HG03103 (cell line): ENCODE measurements at regions not wholly inside any gene's neighbourhood (a gene's known extent, or its start where the extent isn't known, plus 50 kb on each side); places are given as distances from the start of the nearest gene placed in this dataset.
"Not testable (repeated sequence)": the region's sequence is repeated elsewhere in the genome, so short reads cannot be mapped to it uniquely, and the experiment has no call there.

Source experiments
- ATAC-seq: cut with Tn5 transposase; IDR thresholded peaks from one replicate; pipeline ENCODE4 v1.9.1; 2021; ENCODE audit warnings: low read depth; ENCODE audit not compliant: unreplicated experiment

DNA sequence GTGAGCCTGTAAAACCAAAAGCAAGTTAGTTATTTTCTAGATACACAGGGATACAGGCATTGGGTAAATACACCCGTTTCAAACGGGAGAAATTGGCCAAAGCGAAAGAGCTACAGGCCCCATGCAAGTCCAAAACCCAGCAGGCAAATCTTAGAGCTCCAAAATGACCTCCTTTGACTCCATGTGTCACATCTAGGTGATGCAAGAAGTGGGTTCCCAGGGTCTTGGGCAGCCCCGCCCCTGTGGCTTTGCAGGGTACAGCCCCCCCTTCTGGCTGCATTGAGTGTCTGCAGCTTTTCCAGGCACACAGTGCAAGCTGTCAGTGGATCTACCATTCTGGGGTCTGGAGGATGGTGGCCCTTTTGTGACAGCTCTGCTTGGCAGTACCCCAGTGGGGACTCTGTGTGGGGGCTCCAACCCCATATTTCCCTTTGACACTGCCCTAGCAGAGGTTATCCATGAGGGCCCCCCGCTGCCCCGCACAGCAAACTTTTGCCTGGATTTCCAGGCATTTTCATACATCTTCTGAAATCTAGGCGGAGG is 1367.6 kb downstream of the CDH12 start:
- ATAC-seq, result not testable (repeated sequence)

- ATAC-seq, result not testable (repeated sequence)
These were observed 1368.7 kb downstream of the CDH12 start for GRCh38 chr5:21484498-21484889.

DNA sequence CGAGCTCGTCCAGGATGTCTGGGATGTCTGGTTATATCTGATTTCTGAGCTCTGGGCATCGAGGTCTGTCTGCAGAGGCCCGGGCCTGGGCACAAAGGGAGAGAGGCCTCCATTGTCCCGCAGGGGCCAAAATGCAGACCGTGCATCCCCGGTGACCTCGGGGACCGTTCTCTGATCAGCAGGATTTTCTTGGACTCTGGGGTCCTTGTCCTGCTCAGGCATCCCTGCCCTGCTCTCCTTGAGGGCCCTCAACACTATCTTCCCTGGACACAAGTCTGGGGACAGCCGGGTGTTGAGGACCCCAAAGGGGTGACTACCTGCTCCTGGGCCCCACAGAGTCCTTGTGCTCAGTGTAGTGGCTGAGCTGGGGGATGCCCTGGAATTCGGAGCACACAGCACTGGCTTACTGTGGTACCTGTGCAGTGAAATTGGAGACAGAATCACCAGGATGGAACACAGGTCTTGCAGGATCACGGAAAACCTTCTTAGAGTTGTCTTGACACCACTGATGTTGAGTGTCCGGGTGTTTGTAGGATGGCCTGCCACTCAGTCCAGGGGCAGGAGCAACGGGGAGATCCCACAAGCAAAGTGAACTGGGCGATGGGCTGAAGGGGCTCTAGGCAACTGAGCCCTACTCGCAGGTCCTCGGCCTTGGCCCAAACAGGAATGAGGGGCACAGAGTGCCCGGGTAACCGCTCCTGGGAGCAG is 1369.2 kb downstream of the CDH12 start:
- not testable (repeated sequence) for ATAC-seq

DNA sequence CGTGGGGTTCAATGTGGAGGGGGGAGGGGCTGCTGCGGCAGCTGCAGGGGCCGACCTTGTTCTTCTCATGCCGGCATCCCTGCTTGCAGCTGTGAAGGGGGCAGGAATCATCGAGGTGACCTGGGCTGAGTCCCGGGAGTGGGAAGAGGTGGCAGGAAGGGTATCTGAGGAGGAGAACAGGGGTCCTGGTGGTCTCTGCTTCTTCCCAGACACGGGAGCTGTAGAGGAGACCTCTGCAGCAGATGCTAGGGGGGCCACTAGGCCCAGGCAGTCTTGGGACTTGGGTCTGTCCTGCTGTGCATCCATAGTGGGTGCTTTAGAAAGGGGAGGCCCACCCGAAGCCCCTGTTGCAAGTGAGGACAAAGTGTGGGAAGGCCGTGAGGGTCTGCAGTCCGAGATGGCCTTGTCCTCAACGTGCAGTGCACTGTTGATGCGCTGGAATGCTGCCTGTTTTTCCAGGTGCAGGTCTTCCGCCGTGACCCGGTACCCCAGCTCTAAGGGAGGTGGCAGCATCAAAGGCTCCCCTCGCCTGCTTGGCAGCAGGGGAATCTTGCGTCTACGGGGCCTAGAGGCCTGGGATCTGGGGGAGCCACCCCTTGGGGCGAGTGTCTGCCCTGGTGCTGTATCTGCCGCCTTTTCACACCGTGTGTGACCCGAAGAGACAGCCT is 1370.0 kb downstream of the CDH12 start:
- ATAC-seq, result not testable (repeated sequence)

GRCh38 chr5:21482522-21482921 is 1370.6 kb downstream of the CDH12 start:
- ATAC-seq, result not testable (repeated sequence)

DNA sequence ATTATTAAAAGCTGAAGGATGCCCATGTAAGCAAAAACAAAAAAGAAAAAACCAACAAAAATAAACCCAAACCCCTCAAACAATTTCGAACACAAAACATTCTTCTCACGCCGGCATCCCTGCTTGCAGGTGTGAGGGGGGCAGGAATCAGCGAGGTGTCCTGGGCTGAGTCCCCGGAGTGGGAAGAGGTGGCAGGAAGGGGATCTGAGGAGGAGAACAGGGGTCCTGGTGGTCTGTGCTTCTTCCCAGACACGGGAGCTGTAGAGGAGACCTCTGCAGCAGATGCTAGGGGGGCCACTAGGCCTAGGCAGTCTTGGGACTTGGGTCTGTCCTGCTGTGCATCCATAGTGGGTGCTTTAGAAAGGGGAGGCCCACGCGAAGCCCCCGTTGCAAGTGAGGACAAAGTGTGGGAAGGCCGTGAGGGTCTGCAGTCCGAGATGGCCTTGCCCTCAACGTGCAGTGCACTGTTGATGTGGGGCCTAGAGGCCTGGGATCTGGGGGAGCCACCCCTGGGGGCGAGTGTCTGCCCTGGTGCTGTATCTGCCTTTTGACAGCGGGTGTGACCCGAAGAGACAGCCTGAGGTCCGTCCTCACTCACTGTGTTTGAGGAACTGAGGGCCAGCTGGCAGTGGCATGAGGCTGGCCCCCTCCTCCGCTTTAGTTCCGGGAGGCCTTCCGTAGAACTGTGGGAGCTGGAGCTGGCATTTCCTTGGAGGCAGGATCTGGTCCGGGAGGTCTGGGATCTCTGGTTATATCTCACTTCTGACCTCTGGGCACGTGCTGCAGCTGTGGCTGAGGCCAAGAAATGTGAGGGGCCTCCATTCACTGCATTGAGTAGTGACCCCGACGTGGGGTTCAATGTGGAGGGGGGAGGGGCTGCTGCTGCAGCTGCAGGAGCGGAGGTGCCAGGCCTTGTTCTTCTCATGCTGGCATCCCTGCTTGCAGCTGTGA is 1371.5 kb downstream of the CDH12 start:
- not testable (repeated sequence) for ATAC-seq

GRCh38 chr5:21480054-21480453 is 1373.1 kb downstream of the CDH12 start:
- ATAC-seq, result not testable (repeated sequence)

GRCh38 chr5:21473981-21474380 is 1379.2 kb downstream of the CDH12 start:
- ATAC-seq, result not testable (repeated sequence)

GRCh38 chr5:21473436-21473835 is 1379.7 kb downstream of the CDH12 start:
- not testable (repeated sequence) for ATAC-seq

DNA sequence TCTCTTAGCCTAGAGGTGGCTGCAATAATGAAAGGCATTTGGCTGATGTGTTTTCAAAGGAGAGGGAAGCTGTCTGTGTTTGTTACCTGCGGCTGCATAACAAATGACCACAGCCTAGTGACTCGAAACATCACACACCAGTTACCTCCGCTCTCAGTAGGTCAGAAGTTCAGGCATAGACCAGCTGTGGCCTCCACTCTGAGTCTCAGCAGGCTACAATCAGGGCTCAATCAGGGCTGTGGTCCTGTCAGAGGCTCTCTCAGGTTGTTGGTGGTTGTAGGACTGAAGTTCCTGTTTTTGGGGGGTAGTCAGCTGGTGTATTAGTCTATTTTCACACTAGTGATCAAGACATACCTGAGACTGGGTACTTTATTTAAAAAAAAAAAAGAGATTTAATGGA is 1381.5 kb downstream of the CDH12 start:
- ATAC-seq, result not testable (repeated sequence)

DNA sequence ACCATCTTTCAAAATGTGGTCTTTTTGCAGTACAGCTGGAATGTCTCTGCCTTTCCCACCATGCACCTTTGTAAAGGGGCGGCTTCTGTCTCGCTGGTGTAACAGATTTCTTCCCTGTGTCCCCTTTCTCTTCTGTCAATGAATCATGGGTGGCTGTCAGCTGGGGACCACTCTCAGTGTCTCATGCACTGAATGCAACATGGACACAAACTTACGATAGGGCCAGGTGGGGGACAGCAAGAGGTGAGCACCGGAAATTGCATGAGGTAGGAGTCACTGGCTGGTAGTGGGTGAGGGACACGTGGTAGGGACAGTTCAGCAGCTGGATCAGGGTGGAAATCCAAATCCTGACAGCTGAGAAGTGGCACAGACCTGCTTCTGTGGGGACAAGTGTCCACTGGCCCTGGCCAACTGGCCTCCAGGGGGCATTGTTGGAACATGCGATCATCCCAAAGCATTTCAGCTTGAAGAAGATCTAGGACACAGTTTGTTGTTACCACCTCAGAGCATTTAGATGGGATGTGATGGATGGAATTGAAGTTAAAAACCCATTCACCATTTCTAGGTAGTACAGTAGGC is 1383.5 kb downstream of the CDH12 start:
- ATAC-seq, result not testable (repeated sequence)

GRCh38 chr5:21467544-21467943 is 1385.6 kb downstream of the CDH12 start:
- ATAC-seq, result not testable (repeated sequence)

DNA sequence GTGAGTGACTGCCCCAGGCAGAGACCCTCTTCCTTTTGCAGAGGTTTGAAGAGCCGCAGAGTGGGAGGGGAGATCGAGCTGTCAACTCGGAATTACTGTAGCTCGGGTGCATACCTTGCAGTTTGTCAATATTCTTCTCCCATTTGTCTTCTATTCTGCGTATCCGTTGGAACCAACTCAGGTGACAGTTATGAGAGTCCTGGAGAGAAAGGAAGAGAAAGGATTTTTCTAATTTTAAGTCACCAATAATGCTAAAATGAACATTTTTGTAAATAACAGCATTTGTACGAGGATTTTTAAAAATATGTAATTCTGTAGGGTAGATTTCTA is 1393.4 kb downstream of the CDH12 start:
- not testable (repeated sequence) for ATAC-seq

DNA sequence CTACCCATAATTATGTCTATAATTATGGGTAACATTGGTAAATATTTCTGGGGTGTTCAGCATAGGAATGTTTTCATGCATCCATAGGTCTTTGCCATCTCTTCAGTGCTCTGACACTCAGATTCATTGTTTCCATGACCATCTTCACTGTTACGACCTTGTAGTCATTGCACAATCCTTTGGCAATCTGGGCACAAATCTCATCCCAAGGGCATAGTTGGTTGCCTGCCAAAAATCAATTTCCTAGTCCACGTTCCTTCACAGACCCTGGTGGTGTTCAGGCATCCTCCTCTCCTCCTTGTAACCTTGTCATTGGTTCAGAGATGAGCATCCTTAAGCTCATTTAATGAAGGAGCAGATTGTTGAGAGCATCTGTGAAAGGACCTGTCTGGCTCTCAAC is 1400.7 kb downstream of the CDH12 start:
- ATAC-seq, result no peak

GRCh38 chr5:21432646-21433045 is 1420.5 kb downstream of the CDH12 start:
- ATAC-seq, result no peak

- ATAC-seq, result no peak
These were observed 1428.2 kb downstream of the CDH12 start for GRCh38 chr5:21424907-21425306.

- no peak for ATAC-seq
These were observed 1431.4 kb upstream of the CDH18 start for GRCh38 chr5:21419383-21419782.

- not testable (repeated sequence) for ATAC-seq
These were observed 1414.1 kb upstream of the CDH18 start for GRCh38 chr5:21402089-21402488.

GRCh38 chr5:21398511-21398910 is 1410.5 kb upstream of the CDH18 start:
- no peak for ATAC-seq

GRCh38 chr5:21397693-21398092 is 1409.7 kb upstream of the CDH18 start:
- ATAC-seq, result peak; percentile 55
